ENCODE measurements at regions not wholly inside any gene's neighbourhood (a gene's known extent, or its start where the extent isn't known, plus 50 kb on each side); places are given as distances from the start of the nearest gene placed in this dataset.

GRCh38 chr16:8257561-8257960, 332.8 kb downstream of the TMEM114 start:
- H3K9me3 ChIP-seq = no peaks in the 10 kb centered on the region
- ATAC-seq (no peak), DNase-seq (no peak)
- H3K27me3 ChIP-seq = no peaks in the 10 kb centered on the region
- H3K36me3 ChIP-seq = no peaks in the 10 kb centered on the region
- intact Hi-C loops (cut with DNase I) = no loop called here
- TF ChIP-seq CTCF (IDR thresholded peaks at IDR 0.05) = no peak
- H3K4me3 ChIP-seq = no peak overlapping the region
- H3K4me1 ChIP-seq = no peaks in the 10 kb centered on the region
- no peak overlapping the region for H3K27ac ChIP-seq

- intact Hi-C loops (cut with DNase I) = no loop called here
- H3K9me3 ChIP-seq = no peaks in the 10 kb centered on the region
These were observed 335.9 kb downstream of the TMEM114 start for GRCh38 chr16:8254405-8254804.

GRCh38 chr16:8253718-8254117, 336.6 kb downstream of the TMEM114 start:
- H3K4me1 ChIP-seq = no peaks in the 10 kb centered on the region
- DNase-seq (no peak), ATAC-seq (no peak)
- no peak overlapping the region for H3K4me3 ChIP-seq
- H3K27ac ChIP-seq = no peak overlapping the region
- H3K27me3 ChIP-seq = no peaks in the 10 kb centered on the region
- H3K36me3 ChIP-seq = no peaks in the 10 kb centered on the region
- intact Hi-C loops (cut with DNase I) = no loop called here
- TF ChIP-seq CTCF (IDR thresholded peaks at IDR 0.05) = no peak
- no peaks in the 10 kb centered on the region for H3K9me3 ChIP-seq

More at GRCh38 chr16:8254405-8254804, 335.9 kb downstream of the TMEM114 start:
- no peak for TF ChIP-seq CTCF (IDR thresholded peaks at IDR 0.05)
- Histone ChIP-seq H3K27ac (no peak overlapping the region), H3K27me3 (no peaks in the 10 kb centered on the region), H3K4me1 (no peaks in the 10 kb centered on the region), H3K36me3 (no peaks in the 10 kb centered on the region), H3K4me3 (no peak overlapping the region)
- no peak for DNase-seq
- ATAC-seq = no peak

GRCh38 chr16:8251727-8252126, 338.6 kb downstream of the TMEM114 start:
- H3K9me3 ChIP-seq = no peaks in the 10 kb centered on the region
- intact Hi-C loops (cut with DNase I) = no loop called here
- H3K4me1 ChIP-seq = no peaks in the 10 kb centered on the region
- no peaks in the 10 kb centered on the region for H3K27me3 ChIP-seq
- H3K36me3 ChIP-seq = no peaks in the 10 kb centered on the region
- H3K27ac ChIP-seq = no peak overlapping the region
- no peak for DNase-seq
- TF ChIP-seq CTCF (IDR thresholded peaks at IDR 0.05) = no peak
- H3K4me3 ChIP-seq = no peak overlapping the region
- no peak for ATAC-seq

- intact Hi-C loops (cut with DNase I) = no loop called here
- Histone ChIP-seq H3K4me3 (no peak overlapping the region), H3K36me3 (no peaks in the 10 kb centered on the region), H3K4me1 (no peaks in the 10 kb centered on the region), H3K27me3 (no peaks in the 10 kb centered on the region), H3K27ac (no peak overlapping the region), H3K9me3 (no peaks in the 10 kb centered on the region)
- DNase-seq = no peak
- ATAC-seq = no peak
- TF ChIP-seq CTCF (IDR thresholded peaks at IDR 0.05) = no peak
These were observed 339.0 kb downstream of the TMEM114 start for GRCh38 chr16:8251298-8251697.

- DNase-seq (no peak), ATAC-seq (no peak)
- Histone ChIP-seq H3K27me3 (no peaks in the 10 kb centered on the region), H3K4me3 (no peak overlapping the region), H3K9me3 (no peaks in the 10 kb centered on the region), H3K36me3 (no peaks in the 10 kb centered on the region), H3K4me1 (no peaks in the 10 kb centered on the region), H3K27ac (no peak overlapping the region)
- no peak for TF ChIP-seq CTCF (IDR thresholded peaks at IDR 0.05)
- intact Hi-C loops (cut with DNase I) = no loop called here
These were observed 342.3 kb downstream of the TMEM114 start for GRCh38 chr16:8247993-8248392.

Measured in upper lobe of right lung (tissue), 1 donor.